Smooth muscle cell (in vitro differentiated cells): ENCODE measurements at regions not wholly inside any gene's neighbourhood (a gene's known extent, or its start where the extent isn't known, plus 50 kb on each side); places are given as distances from the start of the nearest gene placed in this dataset.

Experiments
- DNase-seq: peaks from one replicate; lab custom pipeline; 2025; ENCODE audit not compliant: unreplicated experiment; lab: John Stamatoyannopoulos, UW
- H2AFZ ChIP-seq: fragments of 200-600 bp; sonication (generic); 2 replicates; pipeline ENCODE4 v1.6.0; 2016; ENCODE audit warnings: antibody characterized with exemption, low read depth, mild to moderate bottlenecking
- H3F3A ChIP-seq: fragments of 200-600 bp; sonication (generic); 2 replicates; pipeline ENCODE4 v1.6.0; 2017; ENCODE audit warnings: antibody characterized with exemption, low read depth
- H3K27ac ChIP-seq: fragments of 200-600 bp; sonication (generic); 2 replicates; pipeline ENCODE4 v1.5.1; 2016; ENCODE audit warnings: low read depth, mild to moderate bottlenecking
- H3K27me3 ChIP-seq: fragments of 200-600 bp; sonication (generic); 2 replicates; pipeline ENCODE4 v1.6.1; 2016; ENCODE audit warnings: low read depth, mild to moderate bottlenecking
- H3K36me3 ChIP-seq: fragments of 200-600 bp; sonication (generic); 2 replicates; pipeline ENCODE4 v1.5.1; 2016; ENCODE audit warnings: low read depth
- H3K4me1 ChIP-seq: fragments of 200-600 bp; sonication (generic); 2 replicates; pipeline ENCODE4 v1.5.1; 2016; ENCODE audit warnings: low read depth
- H3K4me2 ChIP-seq: fragments of 200-600 bp; sonication (generic); 2 replicates; pipeline ENCODE4 v1.6.0; 2016; ENCODE audit warnings: mild to moderate bottlenecking
- H3K4me3 ChIP-seq: fragments of 200-600 bp; sonication (generic); 2 replicates; pipeline ENCODE4 v1.5.1; 2016; ENCODE audit warnings: mild to moderate bottlenecking
- H3K79me2 ChIP-seq: fragments of 200-600 bp; sonication (generic); 2 replicates; pipeline ENCODE4 v1.6.0; 2016; ENCODE audit warnings: low read depth, mild to moderate bottlenecking
- H3K9ac ChIP-seq: fragments of 200-600 bp; sonication (generic); 2 replicates; pipeline ENCODE4 v1.6.0; 2016; ENCODE audit warnings: low read depth
- H3K9me3 ChIP-seq: fragments of 200-600 bp; sonication (generic); replicated peaks from 2 replicates; pipeline ENCODE4 v1.5.1; 2016; ENCODE audit warnings: low read depth
- H4K20me1 ChIP-seq: fragments of 200-600 bp; sonication (generic); 2 replicates; pipeline ENCODE4 v1.6.0; 2016; ENCODE audit warnings: low read depth
- CTCF ChIP-seq: fragments of 200-600 bp; sonication (generic); IDR thresholded peaks from 2 replicates; pipeline ENCODE4 v1.5.1; 2017; ENCODE audit warnings: borderline replicate concordance, mild to moderate bottlenecking, antibody characterized with exemption; ENCODE audit not compliant: insufficient read depth, poor library complexity, severe bottlenecking
- WGBS: methylation state at CpG from one replicate; pipeline ENCODE4 v1.1.7; 2016; ENCODE audit warnings: low lambda C conversion rate; 5-methylcytosine and 5-hydroxymethylcytosine counted together

GRCh38 chr3:53994986-53995603, 103.4 kb upstream of the SELENOK start:
- Histone ChIP-seq H3F3A (no peaks in the 10 kb centered on the region), H3K27ac (no peak overlapping the region), H3K9ac (no peak overlapping the region), H3K9me3 (no peaks in the 10 kb centered on the region), H3K4me3 (no peak overlapping the region), H3K4me2 (no peak overlapping the region), H2AFZ (no peak overlapping the region), H4K20me1 (no peaks in the 10 kb centered on the region), H3K79me2 (no peaks in the 10 kb centered on the region), H3K4me1 (no peaks in the 10 kb centered on the region), H3K27me3 (peaks cover 11% of the 10 kb centered on the region), H3K36me3 (no peaks in the 10 kb centered on the region)
- no peak for DNase-seq
- WGBS, result 77% methylated on average over 9 of the region's 9 CpGs
- TF ChIP-seq CTCF, result no peak

DNA sequence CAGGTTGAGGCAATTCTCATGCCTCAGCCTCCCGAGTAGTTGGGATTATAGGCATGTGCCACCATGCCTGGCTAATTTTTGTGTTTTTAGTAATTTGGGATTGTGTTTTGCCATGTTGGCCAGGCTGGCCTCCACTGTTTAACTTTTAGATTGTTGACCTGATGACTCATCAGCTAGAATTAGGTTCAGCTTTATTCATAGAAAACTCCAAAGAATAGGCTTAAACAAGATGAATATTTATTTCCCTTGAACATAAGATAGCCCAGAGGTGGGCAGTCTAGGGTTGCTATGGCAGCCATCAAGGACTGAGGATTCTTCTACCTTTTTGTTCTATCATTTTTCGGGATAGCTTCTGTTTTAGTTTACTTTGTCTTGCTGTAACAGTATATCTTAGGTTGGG, 99.6 kb upstream of the SELENOK start:
- Histone ChIP-seq H3K4me1 (no peaks in the 10 kb centered on the region), H3K79me2 (no peaks in the 10 kb centered on the region), H3K4me2 (no peak overlapping the region), H3K27me3 (no peaks in the 10 kb centered on the region), H3F3A (no peaks in the 10 kb centered on the region), H3K27ac (no peak overlapping the region), H2AFZ (no peak overlapping the region), H3K4me3 (no peak overlapping the region), H3K9me3 (no peaks in the 10 kb centered on the region), H3K9ac (no peak overlapping the region), H3K36me3 (no peaks in the 10 kb centered on the region), H4K20me1 (no peaks in the 10 kb centered on the region)
- WGBS, result 73% methylated on average over 2 of the region's 2 CpGs
- no peak for DNase-seq
- TF ChIP-seq CTCF, result no peak

DNA sequence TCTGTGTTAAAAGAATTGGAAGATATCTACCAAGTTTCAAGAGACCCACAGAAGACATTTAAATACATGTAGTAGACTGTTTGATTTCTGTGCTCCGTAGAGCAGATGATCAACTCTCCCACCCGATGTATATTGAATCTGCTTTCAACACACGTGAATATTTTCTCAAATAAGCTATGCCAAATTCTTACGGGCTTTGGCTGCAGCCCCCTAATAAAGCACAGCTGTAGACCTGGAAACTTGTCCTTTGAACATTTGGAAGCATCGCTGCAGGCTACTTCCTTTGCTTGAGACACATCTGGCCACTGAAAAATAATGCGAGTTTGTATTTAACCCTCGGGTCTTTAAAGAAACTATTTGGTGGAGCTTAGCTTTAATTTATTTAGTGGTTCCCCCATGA, 98.3 kb upstream of the SELENOK start:
- H3K9ac ChIP-seq, result no peak overlapping the region
- 90% methylated on average over 7 of the region's 7 CpGs for WGBS
- H3K4me2 ChIP-seq, result no peak overlapping the region
- no peaks in the 10 kb centered on the region for H4K20me1 ChIP-seq
- H3K27ac ChIP-seq, result no peak overlapping the region
- no peaks in the 10 kb centered on the region for H3K27me3 ChIP-seq
- DNase-seq, result no peak
- H3K79me2 ChIP-seq, result no peaks in the 10 kb centered on the region
- no peak overlapping the region for H3K4me3 ChIP-seq
- no peaks in the 10 kb centered on the region for H3K4me1 ChIP-seq
- H3F3A ChIP-seq, result no peaks in the 10 kb centered on the region
- no peaks in the 10 kb centered on the region for H3K36me3 ChIP-seq
- no peaks in the 10 kb centered on the region for H3K9me3 ChIP-seq
- TF ChIP-seq CTCF, result no peak
- H2AFZ ChIP-seq, result no peak overlapping the region

DNA sequence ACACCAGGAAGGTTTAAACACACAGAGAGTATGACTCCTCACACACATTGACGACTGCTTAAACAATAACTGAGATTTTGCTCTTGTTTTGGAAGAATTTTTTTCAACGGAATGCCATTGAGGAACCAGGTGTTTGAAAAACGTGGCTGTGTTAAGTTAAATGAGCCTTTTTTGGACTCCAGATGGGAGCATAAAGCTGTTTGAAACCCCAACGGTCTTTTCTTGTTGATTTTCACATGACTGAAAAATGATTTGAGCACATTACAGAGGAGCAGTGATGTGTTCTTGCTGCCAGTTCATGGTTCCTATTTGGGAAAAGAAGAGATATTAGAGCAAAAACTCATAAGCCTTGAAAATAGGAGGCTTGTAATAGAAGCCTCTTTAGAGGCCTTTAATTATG, 97.8 kb upstream of the SELENOK start:
- Histone ChIP-seq H3K79me2 (no peaks in the 10 kb centered on the region), H3K4me1 (no peaks in the 10 kb centered on the region), H3K4me3 (no peak overlapping the region), H3F3A (no peaks in the 10 kb centered on the region), H3K4me2 (no peak overlapping the region), H3K9ac (no peak overlapping the region), H3K9me3 (no peaks in the 10 kb centered on the region), H2AFZ (no peak overlapping the region), H3K27me3 (no peaks in the 10 kb centered on the region), H3K27ac (no peak overlapping the region), H4K20me1 (no peaks in the 10 kb centered on the region), H3K36me3 (no peaks in the 10 kb centered on the region)
- no peak for TF ChIP-seq CTCF
- DNase-seq, result no peak
- WGBS, result 72% methylated on average over 4 of the region's 4 CpGs
